AG04450 (cell line): ENCODE measurements at regions not wholly inside any gene's neighbourhood (a gene's known extent, or its start where the extent isn't known, plus 50 kb on each side); places are given as distances from the start of the nearest gene placed in this dataset.

Experiments used
- CTCF ChIA-PET: fragments of 300-600, 350-600 bp; formaldehyde crosslinking; extraction: SDS; loops from one replicate; lab custom pipeline; 2022; ENCODE audit warnings: antibody characterized with exemption, inconsistent platforms; lab: Charles Lee
- POLR2A ChIA-PET: fragments of 350-600 bp; formaldehyde crosslinking; extraction: SDS; loops from one replicate; lab custom pipeline; 2021; ENCODE audit warnings: antibody characterized with exemption, inconsistent platforms; lab: Yijun Ruan, JAX
- DNase-seq: peaks from one replicate; pipeline ENCODE4 v3.0.0-alpha.2; 2011; ENCODE audit warnings: low read depth, low spot score
- H3K27ac ChIP-seq: one replicate; pipeline ENCODE4 v1.5.1; 2012; ENCODE audit warnings: low read depth, low read length, control low read depth
- H3K27me3 ChIP-seq: one replicate; pipeline ENCODE4 v1.6.0; 2012; ENCODE audit warnings: low read length; ENCODE audit not compliant: control insufficient read depth, insufficient read depth
- H3K4me3 ChIP-seq: 2 replicates; pipeline ENCODE4 v1.5.1; 2011; ENCODE audit warnings: mild to moderate bottlenecking, low read depth, low read length, control low read depth
- H3K9me3 ChIP-seq: 2 replicates; pipeline ENCODE4 v1.5.1; 2012; ENCODE audit warnings: low read length; ENCODE audit not compliant: control insufficient read depth, insufficient read depth
- CTCF ChIP-seq: IDR thresholded peaks from 2 replicates; pipeline ENCODE4 v1.5.1; 2011; ENCODE audit warnings: low read depth, low read length, control low read depth, inconsistent platforms

GRCh38 chr17:79405823-79406222 is 205.0 kb downstream of the RBFOX3 start:
- DNase-seq, result no peak
- POLR2A ChIA-PET, result no interaction called here
- no peak overlapping the region for H3K4me3 ChIP-seq
- H3K27ac ChIP-seq, result no peak overlapping the region
- no peak for TF ChIP-seq CTCF
- CTCF ChIA-PET, result interaction anchor here (1.2 to 3.5 kb wide), 2 partner anchors 14 to 17 kb away, joined by 3 to 13 read pairs; no protein-coding TSS in a partner anchor
- H3K27me3 ChIP-seq, result peaks cover 26% of the 10 kb centered on the region
- H3K9me3 ChIP-seq, result no peaks in the 10 kb centered on the region; the same call in 1 of the 2 replicates

GRCh38 chr17:79404136-79404911 is 206.5 kb downstream of the RBFOX3 start:
- no peak for DNase-seq
- H3K4me3 ChIP-seq, result no peak overlapping the region
- H3K27ac ChIP-seq, result no peak overlapping the region
- CTCF ChIA-PET, result interaction anchor here (3.5 kb wide), 1 partner anchor 13 kb away, joined by 13 read pairs; no protein-coding TSS in a partner anchor
- POLR2A ChIA-PET, result interaction anchor here (0.7 kb wide), 1 partner anchor 33 kb away, joined by 5 read pairs; no protein-coding TSS in a partner anchor
- H3K27me3 ChIP-seq, result peaks cover 40% of the 10 kb centered on the region
- no peak for TF ChIP-seq CTCF
- no peaks in the 10 kb centered on the region for H3K9me3 ChIP-seq

GRCh38 chr17:79401704-79402674 is 208.9 kb downstream of the RBFOX3 start:
- POLR2A ChIA-PET, result no interaction called here
- H3K27me3 ChIP-seq, result peaks cover 33% of the 10 kb centered on the region
- CTCF ChIA-PET, result interaction anchor here (1.0 to 2.7 kb wide), 7 partner anchors 8 to 314 kb away, joined by 3 to 38 read pairs (median 7); no protein-coding TSS in a partner anchor

GRCh38 chr17:79400989-79401703 is 209.7 kb downstream of the RBFOX3 start:
- peak overlapping the region; percentile 34; the same call in 1 of the 2 replicates for H3K4me3 ChIP-seq
- peaks cover 26% of the 10 kb centered on the region for H3K27me3 ChIP-seq
- no peaks in the 10 kb centered on the region; the same call in 1 of the 2 replicates for H3K9me3 ChIP-seq
- peak; percentile 7 for DNase-seq
- no peak overlapping the region for H3K27ac ChIP-seq
- ChIA-PET CTCF (interaction anchor here (0.6 to 2.7 kb wide), 29 partner anchors 9 to 1369 kb away, joined by 3 to 38 read pairs (median 4); no protein-coding TSS in a partner anchor), POLR2A (no interaction called here)
- peak; percentile 95 for TF ChIP-seq CTCF

More at GRCh38 chr17:79401704-79402674, 208.9 kb downstream of the RBFOX3 start:
- Histone ChIP-seq H3K9me3 (no peaks in the 10 kb centered on the region; the same call in 1 of the 2 replicates), H3K27ac (no peak overlapping the region), H3K4me3 (no peak overlapping the region)
- TF ChIP-seq CTCF, result no peak
- no peak for DNase-seq
